HG03159 (cell line): ENCODE measurements at regions not wholly inside any gene's neighbourhood (a gene's known extent, or its start where the extent isn't known, plus 50 kb on each side); places are given as distances from the start of the nearest gene placed in this dataset.
"Not testable (repeated sequence)": the region's sequence is repeated elsewhere in the genome, so short reads cannot be mapped to it uniquely, and the experiment has no call there.

Experiments
- ATAC-seq: cut with Tn5 transposase; IDR thresholded peaks from one replicate; pipeline ENCODE4 v1.9.1; 2021; ENCODE audit warnings: mild to moderate bottlenecking, moderate library complexity; ENCODE audit not compliant: unreplicated experiment

DNA sequence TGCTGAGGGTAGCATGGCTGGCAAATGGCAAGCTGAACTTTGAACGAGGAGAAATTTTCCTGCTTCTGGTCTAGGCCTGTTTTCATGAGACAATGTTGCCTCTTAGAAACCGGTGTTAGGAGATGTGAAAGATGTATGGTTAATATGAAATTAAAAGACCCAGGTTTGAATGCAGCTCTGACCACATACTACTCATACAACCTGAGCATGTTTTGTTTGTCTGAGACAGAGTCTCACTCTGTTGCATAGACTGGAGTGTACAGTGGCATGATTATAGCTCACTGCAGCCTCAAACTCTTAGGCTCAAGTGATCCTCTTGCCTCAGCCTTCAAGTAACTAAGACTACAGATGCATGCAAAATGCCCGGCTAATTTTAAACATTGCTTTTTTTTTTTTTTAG is 193.4 kb upstream of the FZD8 start:
- ATAC-seq, result no peak

DNA sequence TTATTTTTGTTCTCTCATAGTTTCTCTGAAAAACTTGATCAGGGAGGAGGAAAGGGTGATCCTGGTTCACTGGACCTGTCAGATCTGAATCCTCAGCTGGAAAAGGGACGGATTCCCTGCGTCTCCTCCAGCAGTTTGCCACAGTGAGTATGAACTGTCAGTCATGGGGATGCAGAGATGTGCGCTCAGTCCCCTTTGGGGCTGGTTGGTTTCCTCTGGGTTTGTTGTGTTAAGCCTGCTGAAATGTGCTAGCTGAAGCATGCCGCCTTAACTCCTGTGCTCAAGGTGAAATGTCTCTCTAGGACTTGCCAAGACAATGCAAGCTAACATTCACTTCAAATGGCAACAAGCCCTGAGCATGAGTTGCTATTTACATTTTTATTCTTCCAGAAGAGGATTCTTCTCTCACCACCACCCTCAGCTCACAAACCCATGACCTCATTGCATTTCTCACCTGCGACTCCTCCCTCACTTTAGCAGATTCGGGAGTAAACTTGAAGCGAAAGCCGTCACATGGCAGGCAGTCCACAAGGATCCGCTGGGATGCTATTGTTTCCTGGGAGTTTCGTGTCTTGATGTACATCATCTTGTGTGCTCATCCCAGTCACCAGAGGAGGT is 192.9 kb upstream of the FZD8 start:
- no peak for ATAC-seq

DNA sequence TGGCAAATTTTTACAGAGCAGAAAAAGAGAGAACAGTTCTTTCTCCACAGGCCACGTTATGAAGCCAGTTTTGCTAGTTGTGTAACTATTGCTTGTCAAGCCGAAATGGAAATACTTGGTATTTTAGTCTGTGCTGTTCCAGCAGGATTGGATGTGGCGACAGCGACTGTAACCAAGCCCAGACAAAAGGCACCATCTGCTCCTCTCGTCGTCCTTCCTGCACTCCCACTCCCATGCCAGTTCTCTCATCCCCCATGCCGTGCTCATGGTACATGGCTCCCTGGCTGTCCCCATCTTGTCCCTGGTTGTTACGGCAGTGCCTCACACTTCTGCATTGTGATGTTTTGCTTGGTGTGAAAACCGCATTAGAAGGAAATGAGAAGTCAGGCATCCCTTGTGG is 185.7 kb upstream of the FZD8 start:
- ATAC-seq, result no peak

DNA sequence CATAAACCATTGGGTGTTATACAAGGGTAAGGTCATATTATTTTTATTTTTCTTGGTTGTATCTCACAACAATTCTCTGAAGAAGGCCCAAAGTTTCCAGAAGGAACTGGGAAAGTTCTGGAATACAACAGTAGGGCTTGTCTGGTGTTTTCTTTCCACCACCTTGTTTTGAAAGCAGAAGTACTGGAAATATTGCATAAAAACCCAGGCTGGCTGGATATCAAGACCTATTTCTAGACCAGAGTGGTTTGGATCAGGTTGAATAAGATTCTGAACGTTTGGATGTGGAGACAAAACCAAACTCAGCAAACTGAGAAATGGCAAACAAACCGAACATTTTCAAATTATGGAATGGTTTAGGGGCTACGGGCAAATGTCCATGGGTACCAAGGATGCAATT is 182.6 kb upstream of the FZD8 start:
- ATAC-seq, result no peak

DNA sequence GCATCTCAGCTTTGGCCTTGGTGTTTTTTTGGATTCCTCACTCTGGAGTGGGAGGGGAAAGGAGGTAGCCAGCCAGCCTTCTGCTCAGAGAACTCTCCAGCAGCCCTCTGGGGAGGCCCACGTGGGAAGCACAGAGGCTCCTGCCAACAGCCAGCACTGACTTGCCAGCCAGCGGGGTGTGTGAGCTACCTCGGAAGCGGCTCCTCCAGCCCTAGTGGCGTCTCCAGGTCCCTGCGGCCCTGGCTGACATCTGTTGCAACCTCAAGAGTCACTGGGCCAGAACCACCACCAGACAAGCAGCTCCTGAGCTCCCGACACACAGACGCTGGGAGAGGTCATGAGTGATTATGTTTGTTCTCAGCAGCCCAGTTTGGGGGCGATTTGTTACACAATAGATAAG is 180.2 kb upstream of the FZD8 start:
- ATAC-seq, result no peak

DNA sequence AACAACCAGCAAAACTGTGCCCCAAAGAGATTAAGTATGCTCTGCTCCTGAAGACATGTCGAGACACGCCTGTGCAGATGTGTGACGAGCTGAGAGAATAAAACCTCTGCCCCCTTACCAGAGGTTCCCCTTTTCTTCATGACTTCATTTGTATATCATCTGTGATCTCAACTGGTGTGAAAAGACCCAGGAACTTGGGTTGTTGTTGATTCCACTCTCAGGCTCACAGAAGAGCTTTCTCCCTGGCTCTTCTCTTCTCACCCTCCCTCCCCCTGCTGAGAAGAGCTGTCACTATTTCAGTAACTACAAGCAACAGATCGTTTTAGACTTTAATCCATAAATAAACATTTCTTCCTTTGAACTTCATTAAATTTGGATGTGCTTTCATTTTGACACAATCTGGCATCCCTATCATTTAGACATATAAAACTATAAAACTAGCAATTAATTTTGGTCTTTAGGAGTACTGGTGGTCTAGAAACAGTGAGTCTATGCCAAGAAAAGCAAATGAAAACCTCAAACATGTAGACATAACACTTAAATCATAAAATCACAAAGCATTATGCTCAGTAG is 179.3 kb upstream of the FZD8 start:
- ATAC-seq, result no peak

DNA sequence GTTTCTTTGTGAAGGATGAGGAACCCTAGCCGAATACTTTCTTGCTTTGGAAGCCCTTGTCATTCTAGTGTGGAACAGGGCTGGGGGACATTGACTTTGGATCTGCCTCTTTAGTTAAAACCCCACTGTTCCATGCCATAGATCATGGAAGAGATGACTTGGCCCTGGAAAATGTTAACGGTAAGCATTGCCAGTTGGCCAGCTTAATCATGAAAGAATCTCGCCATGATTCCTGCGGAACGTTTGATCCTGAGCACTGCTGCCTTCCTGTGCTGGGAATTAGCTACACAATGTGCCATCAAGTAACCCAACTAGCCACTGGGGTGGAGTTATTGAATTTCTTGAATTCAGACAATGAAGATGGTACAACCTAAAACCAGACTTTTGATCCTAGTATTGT is 177.6 kb upstream of the FZD8 start:
- no peak for ATAC-seq

DNA sequence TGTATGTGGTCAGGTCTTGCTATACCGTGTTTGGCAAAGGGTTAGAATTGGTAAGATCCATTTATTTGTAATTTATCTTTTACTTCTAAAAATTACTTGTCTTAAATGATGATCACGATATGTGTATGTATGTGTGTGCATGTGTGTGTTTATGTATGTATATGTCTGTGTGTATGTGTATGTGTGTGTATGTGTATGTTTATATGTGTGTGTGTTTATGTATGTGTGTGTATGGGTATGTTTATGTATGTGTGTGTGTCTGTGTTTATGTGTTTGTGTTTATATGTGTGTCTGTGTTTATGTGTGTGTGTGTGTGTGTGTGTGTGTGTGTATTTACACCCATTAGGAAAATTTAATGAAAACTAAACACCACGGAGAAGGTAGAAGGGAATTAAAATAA is 176.9 kb upstream of the FZD8 start:
- no peak for ATAC-seq

DNA sequence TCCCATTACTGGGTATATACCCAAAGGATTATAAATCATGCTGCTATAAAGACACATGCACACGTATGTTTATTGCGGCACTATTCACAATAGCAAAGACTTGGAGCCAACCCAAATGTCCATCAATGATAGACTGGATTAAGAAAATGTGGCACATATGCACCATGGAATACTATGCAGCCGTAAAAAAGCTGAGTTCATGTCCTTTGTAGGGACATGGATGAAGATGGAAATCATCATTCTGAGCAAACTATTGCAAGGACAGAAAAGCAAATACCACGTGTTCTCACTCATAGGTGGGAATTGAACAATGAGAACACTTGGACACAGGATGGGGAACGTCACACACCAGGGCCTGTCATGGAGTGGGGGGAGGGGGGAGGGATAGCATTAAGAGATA is 175.0 kb upstream of the FZD8 start:
- ATAC-seq, result not testable (repeated sequence)

DNA sequence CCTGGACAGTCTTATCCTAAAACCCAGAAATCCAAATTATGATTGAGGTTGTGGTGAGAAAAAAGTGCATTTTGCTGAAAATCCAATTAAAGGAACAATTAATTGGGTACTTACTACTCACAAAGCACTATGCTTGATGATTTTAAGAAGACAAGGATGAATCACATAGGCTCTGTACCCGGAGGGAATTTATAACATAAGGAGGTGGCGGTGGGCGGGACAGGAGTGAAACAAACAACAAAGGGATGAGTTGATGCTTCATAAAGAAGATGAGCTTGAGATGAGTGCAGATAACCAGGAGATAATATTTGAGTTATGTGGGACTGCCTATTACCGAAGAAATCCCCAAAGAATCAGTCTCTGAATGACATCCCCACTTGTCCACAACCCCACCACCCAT is 171.1 kb upstream of the FZD8 start:
- no peak for ATAC-seq

DNA sequence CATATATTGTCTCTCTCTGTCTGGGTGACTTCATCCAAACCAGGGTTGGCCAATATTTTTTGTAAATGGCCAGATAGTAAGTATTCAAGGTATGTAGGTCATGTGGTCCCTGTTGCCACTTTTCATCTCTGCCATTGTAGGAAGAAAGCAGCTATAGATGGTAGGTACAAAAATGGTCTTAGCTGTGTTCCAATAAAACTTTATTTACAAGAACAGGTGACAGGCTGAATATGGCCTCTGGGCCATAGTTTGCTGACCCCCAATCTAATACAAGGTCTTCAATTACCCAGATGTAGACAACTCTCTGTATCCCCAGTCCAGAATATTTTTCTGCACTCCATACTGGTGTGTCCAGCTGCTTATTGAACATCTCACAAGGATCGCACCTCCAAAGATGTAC is 166.2 kb upstream of the FZD8 start:
- no peak for ATAC-seq

DNA sequence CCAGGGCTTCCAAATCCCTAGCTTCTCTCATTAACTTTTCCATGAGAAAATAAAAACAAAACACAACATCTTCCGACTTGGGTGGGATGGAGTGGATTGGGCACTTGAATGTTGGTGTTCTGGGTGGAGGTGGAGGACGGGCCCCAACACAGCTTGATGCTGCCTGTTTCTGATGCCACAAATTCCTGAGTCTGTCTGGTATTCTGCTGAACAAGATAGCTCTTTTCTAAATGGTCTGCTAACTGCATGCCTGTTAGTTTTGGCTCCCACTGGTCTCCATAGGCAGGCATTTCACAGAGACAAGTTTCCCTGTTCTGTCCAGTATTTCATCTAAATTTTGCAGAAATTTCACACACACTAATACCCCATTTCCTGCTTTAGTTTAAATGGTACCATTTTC is 160.9 kb upstream of the FZD8 start:
- no peak for ATAC-seq

DNA sequence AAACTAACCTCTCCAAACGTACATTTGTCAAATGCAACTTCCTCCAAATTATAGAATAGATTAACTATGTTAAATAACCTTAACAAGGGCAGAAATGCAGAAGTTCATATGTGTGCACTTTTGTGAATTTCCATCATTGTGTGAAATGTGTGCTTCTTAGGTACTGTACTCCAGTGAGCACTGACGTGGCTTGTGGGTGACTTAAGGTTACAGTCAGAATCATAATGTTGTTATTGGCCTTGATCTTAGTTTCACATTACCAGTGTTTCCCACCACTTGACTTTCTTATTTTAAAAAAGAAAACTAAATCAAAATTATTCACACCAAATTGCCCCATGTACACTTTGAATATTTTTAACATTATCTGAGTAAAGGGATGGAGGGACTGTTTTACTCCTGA is 155.1 kb upstream of the FZD8 start:
- no peak for ATAC-seq

DNA sequence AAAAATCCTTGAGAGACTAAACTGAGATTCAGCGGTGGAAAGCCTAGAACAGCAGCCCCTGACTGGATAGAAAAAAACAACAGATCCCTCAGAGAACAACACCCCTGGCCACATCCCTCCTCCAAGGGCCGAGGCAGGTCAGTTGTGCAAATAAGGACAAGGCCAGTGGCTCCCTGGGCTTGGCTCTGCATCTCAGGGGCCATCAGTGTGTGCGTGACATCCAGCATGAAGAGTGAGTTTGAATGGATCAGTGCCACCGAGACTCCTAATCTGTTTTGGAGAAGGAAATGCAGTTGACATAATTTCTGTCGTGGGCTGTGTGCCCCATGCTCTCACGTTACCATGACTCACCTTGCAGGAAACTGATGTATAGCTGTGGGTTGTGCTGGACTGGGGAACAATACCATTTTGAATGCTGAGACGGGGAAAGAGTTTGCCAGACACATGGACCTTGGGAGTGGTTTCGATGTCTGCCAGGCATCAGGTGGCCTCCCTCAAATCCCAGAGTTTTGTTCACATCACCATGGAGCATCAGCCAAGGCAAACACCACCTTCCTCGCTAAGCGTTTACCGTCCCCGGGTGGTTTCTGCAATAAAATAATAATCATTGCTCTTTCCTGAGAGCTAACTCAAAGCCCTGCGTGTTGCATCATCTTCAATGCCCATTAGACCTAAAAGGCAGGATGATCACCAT is 153.2 kb upstream of the FZD8 start:
- ATAC-seq, result no peak

DNA sequence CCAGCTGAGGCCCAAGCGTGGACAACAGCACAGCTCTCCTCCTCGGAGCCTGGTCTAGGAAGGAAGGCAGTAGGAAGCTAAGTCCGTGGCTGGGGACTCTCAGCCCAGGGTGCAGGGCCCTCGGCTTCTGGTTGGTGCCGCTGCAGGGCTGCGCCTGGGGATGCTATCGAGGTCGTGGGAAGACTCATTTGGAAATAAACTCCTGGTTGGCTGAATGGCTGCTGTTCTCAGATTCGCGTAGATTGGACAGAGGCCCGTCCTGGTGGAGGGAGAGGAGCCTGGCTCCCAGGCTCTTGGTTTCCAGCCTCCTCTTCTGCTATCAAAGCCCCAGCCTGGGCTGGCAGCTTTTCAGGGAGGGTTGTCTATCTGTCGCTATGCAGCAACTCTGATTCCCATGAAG is 152.6 kb upstream of the FZD8 start:
- no peak for ATAC-seq

DNA sequence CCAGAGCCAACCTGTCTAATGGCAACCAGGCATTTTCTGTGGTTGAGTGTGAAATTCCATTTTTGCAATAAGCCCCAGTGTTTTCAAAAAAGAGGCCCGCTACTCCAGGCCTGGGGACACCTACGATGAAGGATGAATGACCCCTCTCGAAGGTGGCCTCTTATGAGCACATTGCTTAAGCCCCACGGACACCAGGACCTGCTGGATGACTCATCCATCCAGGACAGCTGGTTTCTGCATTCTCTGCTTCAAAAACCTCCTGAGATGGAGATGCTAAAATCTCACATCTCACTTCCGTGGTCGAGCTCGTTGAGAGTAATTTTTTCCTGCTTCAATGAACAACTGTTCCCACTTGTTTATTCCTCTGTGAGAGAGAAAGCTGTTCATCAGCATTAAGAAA is 150.2 kb upstream of the FZD8 start:
- ATAC-seq, result no peak

DNA sequence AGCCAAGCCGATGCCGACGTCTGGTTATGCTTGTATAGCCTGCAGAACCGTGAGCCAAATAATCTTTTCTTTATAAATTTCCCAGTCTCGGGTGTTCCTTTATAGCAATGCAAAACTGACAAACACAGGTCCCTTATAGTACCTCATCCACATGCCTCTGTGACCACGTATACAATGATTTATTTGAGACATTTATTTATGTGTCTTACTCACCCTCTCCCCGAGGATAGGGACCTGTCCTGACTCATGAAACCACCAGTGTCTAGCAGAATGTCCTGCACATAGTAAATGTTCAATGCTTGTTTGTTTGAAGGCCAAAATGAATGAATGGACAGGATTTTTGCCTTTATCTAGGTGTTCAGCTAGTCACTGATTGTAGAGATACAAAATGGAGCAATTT is 147.9 kb upstream of the FZD8 start:
- ATAC-seq, result no peak

DNA sequence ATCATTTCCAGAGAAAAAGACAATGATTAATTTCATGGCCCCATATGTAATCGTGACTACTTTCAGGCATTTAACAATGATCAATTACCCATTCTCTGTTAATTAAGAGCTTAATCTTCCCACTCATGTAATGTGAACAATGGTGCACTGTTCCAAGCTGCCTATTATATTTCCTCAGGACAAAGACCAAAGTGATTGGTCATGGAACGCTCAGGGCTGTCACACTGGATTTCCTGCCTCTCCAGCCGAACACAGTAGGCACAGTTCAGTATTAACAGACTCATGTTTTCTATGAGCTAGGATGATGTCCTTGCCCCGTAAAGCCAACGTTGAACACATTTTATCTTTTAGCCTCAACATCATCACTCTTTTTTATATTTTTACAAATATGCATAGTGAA is 142.7 kb upstream of the FZD8 start:
- ATAC-seq, result no peak

DNA sequence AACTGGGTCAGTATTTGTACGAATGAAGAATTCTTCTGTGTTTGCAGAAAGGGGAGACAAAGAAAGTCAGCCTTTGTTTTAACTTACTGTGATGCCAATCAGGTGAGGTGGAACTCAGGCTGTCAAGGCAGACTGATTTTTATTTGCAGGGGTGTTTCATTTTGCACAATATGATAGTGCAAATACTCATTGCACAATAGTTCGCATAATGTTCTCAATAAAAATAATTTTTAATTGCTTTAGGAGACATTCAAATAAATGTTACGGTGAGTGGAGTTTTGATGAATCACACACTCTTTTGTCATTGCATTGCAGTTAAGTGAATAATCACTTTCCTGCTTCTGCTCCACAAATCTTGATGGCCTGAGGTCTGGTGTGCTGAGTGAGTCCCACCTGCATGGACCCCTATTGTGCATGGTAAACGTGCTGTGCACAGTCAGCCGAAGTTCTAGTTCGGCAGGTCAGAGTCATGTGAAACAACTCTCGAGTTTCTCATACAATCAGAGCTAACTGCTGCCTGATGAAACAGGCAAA is 141.3 kb upstream of the FZD8 start:
- ATAC-seq, result no peak

DNA sequence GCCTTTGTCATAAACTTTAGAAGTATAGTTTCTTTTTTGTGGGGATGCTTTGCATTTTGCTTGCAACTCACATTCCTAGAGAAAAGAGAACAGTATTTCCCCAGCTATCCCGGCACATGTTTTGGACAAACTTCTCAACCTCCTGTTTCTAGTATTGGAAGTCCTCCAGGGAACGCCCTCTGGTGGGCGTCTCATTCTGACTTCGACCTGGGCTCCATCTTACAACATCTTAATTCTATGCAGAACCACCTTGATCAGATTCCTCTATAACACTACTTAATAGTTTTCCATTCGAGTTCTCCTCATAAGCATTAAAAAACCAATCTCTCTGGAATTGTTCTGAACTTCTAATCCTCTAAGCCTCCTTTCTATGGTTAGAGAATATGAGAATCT is 139.5 kb upstream of the FZD8 start:
- no peak for ATAC-seq

DNA sequence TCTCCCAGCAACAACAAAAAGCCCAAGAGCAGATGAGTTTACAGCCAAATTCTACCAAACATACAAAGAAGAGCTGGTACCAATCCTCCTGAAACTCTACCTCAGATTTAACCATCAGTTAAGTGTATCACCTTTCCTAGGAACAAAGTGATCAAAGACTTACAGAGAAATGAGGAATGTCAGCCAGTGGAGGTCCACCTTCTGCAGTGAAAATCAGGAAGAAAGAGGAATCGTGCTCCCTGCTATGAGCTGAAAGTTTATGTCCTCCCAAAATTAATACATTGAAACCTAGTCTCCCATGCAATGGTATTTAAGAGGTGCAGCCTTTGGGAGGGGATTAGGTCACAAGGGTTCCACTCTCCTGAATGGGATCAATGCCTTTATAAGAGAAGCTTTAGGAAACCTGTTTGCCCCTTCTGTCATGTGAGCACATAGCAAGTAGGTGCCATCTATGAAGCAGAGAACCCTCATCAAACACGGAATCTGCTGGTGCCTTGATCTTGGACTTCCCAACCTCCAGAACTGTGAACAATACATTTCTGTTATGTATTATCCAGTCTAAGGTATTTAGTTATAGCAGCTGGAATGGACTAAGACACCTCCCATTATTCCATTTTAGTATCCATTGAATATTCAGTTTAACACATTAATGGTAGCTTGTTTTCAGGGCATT is 139.0 kb upstream of the FZD8 start:
- no peak for ATAC-seq

DNA sequence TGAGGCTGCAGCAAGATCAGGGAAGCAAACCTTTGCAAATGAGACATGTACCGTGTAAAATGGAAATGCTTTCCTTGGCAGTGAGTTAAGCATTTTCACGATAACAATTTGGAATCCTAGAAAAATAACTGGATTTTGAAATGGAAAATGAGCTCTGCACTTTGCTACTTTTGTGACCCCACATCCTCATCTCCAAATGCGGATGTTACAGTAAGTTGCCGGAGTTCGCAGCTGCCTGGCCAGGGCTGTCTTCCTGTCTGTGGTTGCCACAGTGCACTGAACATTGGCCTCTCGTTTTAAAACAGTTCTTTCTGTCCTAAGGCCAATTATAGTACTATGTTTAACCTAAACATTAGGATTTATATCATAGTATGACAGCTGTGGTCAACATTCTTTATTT is 136.2 kb upstream of the FZD8 start:
- no peak for ATAC-seq
